ENCODE measurements at regions not wholly inside any gene's neighbourhood (a gene's known extent, or its start where the extent isn't known, plus 50 kb on each side); places are given as distances from the start of the nearest gene placed in this dataset.

DNA sequence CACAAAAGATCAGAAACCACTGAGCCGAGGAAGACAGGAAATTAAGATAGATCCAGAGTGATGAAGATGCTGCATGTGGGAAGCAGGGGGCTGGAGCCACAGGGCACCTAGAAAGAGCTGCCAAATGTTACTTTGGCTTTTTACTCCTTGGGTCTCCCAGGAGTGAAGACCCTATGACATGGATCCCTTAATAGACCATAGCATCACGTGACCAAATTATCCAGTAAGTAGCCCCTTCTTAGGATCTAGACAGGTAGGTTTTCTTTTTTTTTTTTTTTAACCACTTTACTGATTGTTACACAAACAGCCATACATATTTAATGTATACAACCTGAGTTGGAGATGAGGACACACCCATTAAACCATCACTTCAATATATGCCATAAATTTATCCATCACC lies 183.9 kb upstream of the SOX21 start:
- TF ChIP-seq SUZ12 (IDR thresholded peaks at IDR 0.05; ENCODE audit: extremely low read depth, insufficient read depth, insufficient read length): no peak
- TF ChIP-seq YY1 (IDR thresholded peaks at IDR 0.05; ENCODE audit: insufficient read depth, insufficient read length): no peak
- TF ChIP-seq ZNF274 (IDR thresholded peaks at IDR 0.05; ENCODE audit: low read depth, low read length): no peak

All from NT2/D1 (cell line).